ENCODE measurements at regions not wholly inside any gene's neighbourhood (a gene's known extent, or its start where the extent isn't known, plus 50 kb on each side); places are given as distances from the start of the nearest gene placed in this dataset.
A peak's percentile ranks its signal among the peaks of the same experiment; 100 is the strongest.
"Not testable (repeated sequence)": the region's sequence is repeated elsewhere in the genome, so short reads cannot be mapped to it uniquely, and the experiment has no call there.

DNA sequence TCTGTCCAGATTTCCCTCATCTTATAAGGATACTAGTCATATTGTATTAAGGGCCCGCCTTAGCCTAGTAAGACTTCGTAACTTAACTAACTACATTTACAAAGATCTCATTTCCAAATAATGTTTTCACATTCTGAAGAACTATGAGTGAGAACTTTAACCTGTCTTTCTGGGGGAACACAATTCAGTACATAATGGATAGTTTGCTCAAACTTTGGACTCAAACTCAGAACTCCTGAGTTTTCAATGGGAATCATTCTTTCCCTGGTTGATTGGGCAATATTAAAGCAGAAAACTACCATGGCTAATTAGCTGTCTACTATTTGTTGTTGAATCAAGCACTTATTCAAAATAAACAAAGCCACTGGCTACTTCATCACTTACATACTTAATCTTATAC lies 522.9 kb downstream of the REEP3 start:
- no peak for ATAC-seq (replicated peaks in 6 of 8)
- Histone ChIP-seq H3K27ac (no peak overlapping the region), H3K4me3 (no peak overlapping the region), H3K4me1 (replicated peaks in 1 of 2) (no peaks in the 10 kb centered on the region)
- WGBS, 10 experiments, result 60 to 100% (median 90%) methylated on average over 1 to 2 of the region's 2 CpGs; no CpG with 5 or more reads in 3 of the 10 experiments
- in situ Hi-C loops (cut with MboI; ENCODE audit: low pct_unique_long_range_greater_than_20kb in 2 of 9, low sequenced_read_pairs in 9 of 9, unreplicated experiment in 9 of 9), result no loop called here

DNA sequence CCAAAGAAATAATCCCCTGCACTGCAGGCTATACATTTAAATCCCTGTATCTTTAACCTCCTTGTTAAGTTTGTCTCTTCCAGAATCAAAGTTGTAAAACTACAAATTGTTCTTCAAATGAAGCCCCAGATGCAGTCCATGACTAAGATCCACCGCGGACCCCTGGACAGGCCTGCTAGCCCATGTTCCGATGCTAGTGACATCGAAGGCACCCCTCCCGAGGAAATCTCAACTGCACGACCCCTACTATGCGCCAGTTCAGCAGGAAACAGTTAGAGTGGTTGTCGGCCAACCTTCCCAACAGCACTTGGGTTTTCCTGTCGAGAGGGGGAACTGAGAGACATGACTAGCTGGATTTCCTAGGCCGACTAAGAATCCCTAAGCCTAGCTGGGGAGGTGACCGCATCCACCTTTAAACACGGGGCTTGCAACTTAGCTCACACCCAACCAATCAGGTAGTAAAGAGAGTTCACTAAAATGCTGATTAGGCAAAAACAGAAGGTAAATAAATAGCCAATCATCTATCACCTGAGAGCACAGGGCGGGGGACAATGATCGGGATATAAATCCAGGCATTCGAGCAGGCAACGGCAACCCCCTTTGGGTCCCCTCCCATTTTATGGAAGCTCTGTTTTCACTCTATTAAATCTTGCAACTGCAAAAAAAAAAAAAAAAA lies 523.9 kb downstream of the REEP3 start:
- H3K27ac ChIP-seq; ATAC-seq (replicated peaks in 6 of 8); in situ Hi-C loops (cut with MboI; ENCODE audit: low pct_unique_long_range_greater_than_20kb in 2 of 9, low sequenced_read_pairs in 9 of 9, unreplicated experiment in 9 of 9); H3K4me3 ChIP-seq; H3K4me1 ChIP-seq (replicated peaks in 1 of 2): not testable (repeated sequence)
- WGBS, 10 experiments, result 21 to 100% (median 75%) methylated on average over 2 to 12 of the region's 16 CpGs; no CpG with 5 or more reads in 1 of the 10 experiments

DNA sequence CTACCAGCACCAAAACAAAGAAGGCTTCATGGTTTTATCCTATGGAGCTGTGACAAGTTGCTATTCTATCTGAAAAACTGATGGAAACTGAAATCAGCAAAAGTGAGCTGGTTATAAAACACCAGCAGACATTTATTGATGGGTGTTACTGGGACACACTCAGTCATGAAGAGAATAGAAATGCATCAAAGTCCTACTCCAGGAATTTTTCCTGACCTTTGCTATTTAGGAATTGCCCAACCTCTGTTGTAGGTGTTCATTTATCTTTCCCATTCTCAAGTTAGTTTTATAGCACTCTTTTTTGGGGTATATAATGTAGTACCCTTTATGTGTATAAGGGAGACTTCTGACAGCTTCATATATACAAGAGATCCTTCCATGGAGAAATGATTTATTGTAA lies 533.2 kb downstream of the REEP3 start:
- Histone ChIP-seq H3K4me3 (no peak overlapping the region), H3K4me1 (replicated peaks in 1 of 2) (no peaks in the 10 kb centered on the region), H3K27ac (no peak overlapping the region)
- ATAC-seq (replicated peaks in 6 of 8), result no peak
- in situ Hi-C loops (cut with MboI; ENCODE audit: low pct_unique_long_range_greater_than_20kb in 2 of 9, low sequenced_read_pairs in 9 of 9, unreplicated experiment in 9 of 9), result no loop called here

DNA sequence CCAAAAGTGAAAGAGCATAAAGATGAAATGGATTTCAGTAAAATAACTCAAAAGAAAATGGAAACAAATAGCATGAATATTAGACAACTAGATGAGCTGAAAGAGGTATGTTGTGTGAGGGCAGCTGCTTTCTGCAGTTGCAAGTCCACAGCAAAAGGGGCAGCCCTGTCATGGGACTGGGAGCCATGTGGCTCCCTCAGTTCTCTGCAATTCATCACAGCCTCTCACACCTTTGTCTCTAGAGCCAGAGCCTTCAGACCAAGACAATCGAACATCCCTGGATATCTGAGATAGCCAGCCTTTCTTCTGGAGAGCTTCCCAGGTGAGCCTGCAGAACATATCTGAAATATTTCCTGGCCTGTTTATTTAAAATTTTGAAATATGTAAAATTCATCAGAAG lies 538.7 kb downstream of the REEP3 start:
- H3K4me1 ChIP-seq (replicated peaks in 1 of 2), result no peaks in the 10 kb centered on the region
- H3K4me3 ChIP-seq, result no peak overlapping the region
- H3K27ac ChIP-seq, result no peak overlapping the region
- 0 to 100% (median 60%) methylated on average over 1 of the region's 1 CpG; no CpG with 5 or more reads in 4 of the 10 experiments for WGBS, 10 experiments
- in situ Hi-C loops (cut with MboI; ENCODE audit: low pct_unique_long_range_greater_than_20kb in 2 of 9, low sequenced_read_pairs in 9 of 9, unreplicated experiment in 9 of 9), result no loop called here
- ATAC-seq (replicated peaks in 6 of 8), result no peak

DNA sequence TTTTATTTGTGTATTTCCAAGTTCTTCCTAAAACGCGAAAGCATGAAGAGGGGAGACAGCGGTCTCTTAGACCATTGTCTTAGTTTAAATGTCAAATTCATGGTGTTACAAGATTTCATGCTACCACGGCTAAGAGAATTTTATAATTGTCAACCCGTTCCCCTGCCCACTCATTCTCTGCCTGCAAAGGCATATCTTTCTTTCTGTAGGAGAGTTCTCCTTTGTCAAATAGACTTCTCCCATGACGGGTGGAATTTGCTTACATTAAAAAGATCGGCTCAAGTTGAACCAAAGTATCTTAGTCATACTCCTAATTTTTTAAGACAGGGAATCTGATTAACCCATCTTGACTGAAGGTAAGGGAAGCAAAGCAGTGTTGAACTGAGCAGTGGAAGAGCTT lies 539.2 kb downstream of the REEP3 start:
- no peak overlapping the region for H3K27ac ChIP-seq
- WGBS, 10 experiments, result 36 to 100% (median 89%) methylated on average over 2 to 7 of the region's 7 CpGs

DNA sequence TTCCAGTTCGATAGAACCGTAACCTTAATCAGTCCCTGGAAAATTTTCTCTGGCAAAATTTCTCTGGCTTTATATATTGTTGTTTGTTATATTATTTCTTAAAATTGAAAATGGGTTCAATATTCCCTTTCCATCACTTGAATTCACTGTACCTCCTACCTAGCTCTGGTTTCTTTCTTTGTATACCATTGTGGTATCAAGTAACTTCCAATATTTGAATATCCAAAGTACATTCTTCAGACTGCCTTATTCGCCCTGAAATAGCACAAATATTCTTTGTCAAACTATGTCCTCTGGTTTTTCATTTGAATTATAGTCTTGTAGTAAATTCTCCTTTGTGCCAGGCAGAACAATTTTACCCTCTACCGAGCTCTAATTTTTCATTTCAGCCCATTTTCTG lies 541.6 kb downstream of the REEP3 start:
- Histone ChIP-seq H3K27ac (no peak overlapping the region), H3K4me3 (no peak overlapping the region), H3K4me1 (replicated peaks in 1 of 2) (no peaks in the 10 kb centered on the region)
- in situ Hi-C loops (cut with MboI; ENCODE audit: low pct_unique_long_range_greater_than_20kb in 2 of 9, low sequenced_read_pairs in 9 of 9, unreplicated experiment in 9 of 9), result no loop called here
- WGBS, 10 experiments, result 0 to 70% (median 51%) methylated on average over 2 to 4 of the region's 4 CpGs
- ATAC-seq (replicated peaks in 6 of 8), result no peak

More for the DNA sequence above, 539.2 kb downstream of the REEP3 start:
- H3K4me1 ChIP-seq (replicated peaks in 1 of 2), result no peaks in the 10 kb centered on the region
- no peak for ATAC-seq (replicated peaks in 6 of 8)
- H3K4me3 ChIP-seq, result no peak overlapping the region
- in situ Hi-C loops (cut with MboI; ENCODE audit: low pct_unique_long_range_greater_than_20kb in 2 of 9, low sequenced_read_pairs in 9 of 9, unreplicated experiment in 9 of 9), result no loop called here

DNA sequence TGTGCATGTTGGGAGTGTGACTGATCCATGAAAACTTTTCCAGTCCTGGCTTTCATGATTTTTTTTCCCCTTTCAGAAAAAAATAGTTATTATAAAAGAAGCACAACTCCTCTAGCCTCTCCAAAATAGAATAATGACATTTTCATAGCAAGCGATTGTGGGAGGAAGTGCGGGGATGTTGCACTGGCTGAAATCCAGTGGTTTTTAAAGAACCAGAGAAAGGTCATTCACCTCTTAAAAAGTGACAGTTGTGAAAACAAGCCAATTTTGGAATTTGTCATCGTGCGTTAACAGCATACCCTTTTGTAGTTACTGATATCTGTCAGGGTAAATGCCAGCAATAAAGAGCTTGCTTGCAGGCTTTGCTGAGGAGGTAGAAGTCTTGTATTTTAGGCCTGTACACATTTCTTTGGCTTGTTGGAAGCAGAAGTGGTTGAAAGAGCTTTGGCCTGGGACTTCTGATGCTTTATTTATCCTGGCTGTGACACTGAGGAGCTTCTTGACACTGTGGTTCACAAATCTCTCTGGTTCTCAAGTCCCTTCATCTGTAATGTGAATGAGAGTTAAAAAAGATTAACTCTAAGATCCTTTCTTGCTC lies 545.9 kb downstream of the REEP3 start:
- in situ Hi-C loops (cut with MboI; ENCODE audit: low pct_unique_long_range_greater_than_20kb in 2 of 9, low sequenced_read_pairs in 9 of 9, unreplicated experiment in 9 of 9), result no loop called here
- Histone ChIP-seq H3K27ac (no peak overlapping the region), H3K4me3 (no peak overlapping the region), H3K4me1 (replicated peaks in 1 of 2) (no peaks in the 10 kb centered on the region)
- WGBS, 10 experiments, result 17 to 100% (median 89%) methylated on average over 1 to 4 of the region's 4 CpGs
- no peak for ATAC-seq (replicated peaks in 6 of 8)

DNA sequence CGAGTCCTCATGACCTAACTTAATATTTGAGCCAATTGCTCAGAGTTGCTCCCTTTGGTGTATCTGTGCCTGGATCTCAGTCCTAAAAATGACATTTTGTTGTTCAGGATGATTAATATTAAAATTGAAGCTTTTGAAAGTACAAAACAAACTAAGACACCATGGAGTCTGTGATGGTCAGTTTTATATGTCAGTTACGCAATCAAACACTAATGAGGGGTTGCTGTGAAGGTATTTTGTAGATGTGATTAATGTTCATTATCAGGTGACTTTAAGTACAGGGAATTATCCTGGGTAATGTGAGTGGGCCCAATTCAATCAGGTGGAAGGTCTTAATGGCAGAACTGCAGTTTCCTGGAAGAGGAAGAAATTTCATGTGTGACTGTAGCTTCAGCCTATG lies 546.7 kb downstream of the REEP3 start:
- H3K27ac ChIP-seq, result no peak overlapping the region

DNA sequence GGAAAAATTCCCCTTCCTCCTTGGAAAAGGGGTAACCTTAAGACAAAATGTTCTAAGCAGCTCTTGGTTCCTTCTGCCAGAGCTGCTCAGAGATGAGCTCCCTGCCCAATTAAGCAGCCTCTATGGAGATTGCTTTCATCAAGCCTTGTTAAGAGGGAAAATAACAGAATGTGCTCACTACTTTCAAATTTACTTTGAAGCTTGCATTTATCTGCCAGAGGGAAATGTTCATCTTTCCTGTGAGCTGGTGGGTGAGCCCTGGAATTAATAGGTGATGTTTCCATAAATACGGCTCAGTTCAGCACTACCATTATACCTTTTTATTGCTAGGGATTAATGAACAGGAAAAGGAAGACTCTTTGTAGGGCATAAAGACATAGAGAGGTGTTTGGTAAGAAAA lies 549.0 kb downstream of the REEP3 start:
- no peak overlapping the region for H3K4me3 ChIP-seq
- WGBS, 10 experiments, result 43 to 100% (median 92%) methylated on average over 1 of the region's 1 CpG; no CpG with 5 or more reads in 4 of the 10 experiments
- H3K4me1 ChIP-seq (replicated peaks in 1 of 2), result no peaks in the 10 kb centered on the region
- ATAC-seq (replicated peaks in 6 of 8), result no peak
- no peak overlapping the region for H3K27ac ChIP-seq
- in situ Hi-C loops (cut with MboI; ENCODE audit: low pct_unique_long_range_greater_than_20kb in 2 of 9, low sequenced_read_pairs in 9 of 9, unreplicated experiment in 9 of 9), result no loop called here

More for the DNA sequence above, 546.7 kb downstream of the REEP3 start:
- WGBS, 10 experiments, result 17 to 100% (median 83%) methylated on average over 1 to 2 of the region's 2 CpGs; no CpG with 5 or more reads in 2 of the 10 experiments
- Histone ChIP-seq H3K4me3 (no peak overlapping the region), H3K4me1 (replicated peaks in 1 of 2) (no peaks in the 10 kb centered on the region)
- in situ Hi-C loops (cut with MboI; ENCODE audit: low pct_unique_long_range_greater_than_20kb in 2 of 9, low sequenced_read_pairs in 9 of 9, unreplicated experiment in 9 of 9), result no loop called here
- ATAC-seq (replicated peaks in 6 of 8), result no peak

DNA sequence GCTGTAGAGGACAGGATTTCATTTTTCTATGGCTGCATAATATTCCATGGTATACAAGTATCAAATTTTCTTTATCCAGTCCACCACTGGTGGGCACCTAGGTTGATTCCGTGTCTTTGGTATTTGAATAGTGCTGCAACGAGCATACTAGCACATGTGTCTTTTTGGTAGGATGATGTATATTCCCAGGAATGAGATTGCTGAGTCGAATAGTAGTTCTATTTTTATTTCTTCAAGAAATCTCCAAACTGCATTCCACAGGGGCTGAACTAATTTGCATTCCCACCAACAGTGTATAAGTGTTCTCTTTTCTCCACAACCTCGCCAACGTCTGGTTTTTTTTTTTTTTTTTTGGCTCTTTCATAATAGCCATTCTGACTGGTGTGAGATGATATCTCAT lies 550.0 kb downstream of the REEP3 start:
- ATAC-seq (replicated peaks in 6 of 8), result peak in 2 of 8 experiments; percentile 32 to 41
- 0 to 94% (median 40%) methylated on average over 1 to 5 of the region's 5 CpGs; no CpG with 5 or more reads in 1 of the 10 experiments for WGBS, 10 experiments
- no peak overlapping the region for H3K4me3 ChIP-seq
- in situ Hi-C loops (cut with MboI; ENCODE audit: low pct_unique_long_range_greater_than_20kb in 2 of 9, low sequenced_read_pairs in 9 of 9, unreplicated experiment in 9 of 9), result no loop called here
- H3K27ac ChIP-seq, result no peak overlapping the region
- H3K4me1 ChIP-seq (replicated peaks in 1 of 2), result no peaks in the 10 kb centered on the region

DNA sequence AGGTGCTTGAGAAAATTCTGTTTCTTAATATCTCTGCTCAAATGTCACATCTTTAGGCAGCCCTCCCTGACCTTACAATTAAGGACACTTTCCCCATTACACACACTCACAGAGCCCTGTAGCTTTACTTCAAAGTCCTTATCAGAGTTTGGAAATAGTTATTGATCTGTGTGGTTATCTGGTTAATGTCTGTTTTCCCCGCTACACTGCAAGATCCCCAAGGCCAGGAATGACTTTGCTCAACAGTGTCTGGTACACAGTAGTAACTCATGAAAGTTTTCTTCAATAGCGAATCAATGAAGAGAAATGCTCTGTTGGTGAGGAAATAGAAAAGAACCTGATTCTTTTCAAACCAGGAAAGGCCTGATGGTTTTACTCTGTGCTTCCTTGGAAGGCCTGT lies 554.4 kb downstream of the REEP3 start:
- no peak overlapping the region for H3K27ac ChIP-seq
- H3K4me3 ChIP-seq, result no peak overlapping the region
- 8 to 100% (median 86%) methylated on average over 1 to 2 of the region's 2 CpGs; no CpG with 5 or more reads in 3 of the 10 experiments for WGBS, 10 experiments
- peaks cover 0 to 3% of the 10 kb centered on the region in 2 donors for H3K4me1 ChIP-seq (replicated peaks in 1 of 2)
- no peak for ATAC-seq (replicated peaks in 6 of 8)
- in situ Hi-C loops (cut with MboI; ENCODE audit: low pct_unique_long_range_greater_than_20kb in 2 of 9, low sequenced_read_pairs in 9 of 9, unreplicated experiment in 9 of 9), result no loop called here

DNA sequence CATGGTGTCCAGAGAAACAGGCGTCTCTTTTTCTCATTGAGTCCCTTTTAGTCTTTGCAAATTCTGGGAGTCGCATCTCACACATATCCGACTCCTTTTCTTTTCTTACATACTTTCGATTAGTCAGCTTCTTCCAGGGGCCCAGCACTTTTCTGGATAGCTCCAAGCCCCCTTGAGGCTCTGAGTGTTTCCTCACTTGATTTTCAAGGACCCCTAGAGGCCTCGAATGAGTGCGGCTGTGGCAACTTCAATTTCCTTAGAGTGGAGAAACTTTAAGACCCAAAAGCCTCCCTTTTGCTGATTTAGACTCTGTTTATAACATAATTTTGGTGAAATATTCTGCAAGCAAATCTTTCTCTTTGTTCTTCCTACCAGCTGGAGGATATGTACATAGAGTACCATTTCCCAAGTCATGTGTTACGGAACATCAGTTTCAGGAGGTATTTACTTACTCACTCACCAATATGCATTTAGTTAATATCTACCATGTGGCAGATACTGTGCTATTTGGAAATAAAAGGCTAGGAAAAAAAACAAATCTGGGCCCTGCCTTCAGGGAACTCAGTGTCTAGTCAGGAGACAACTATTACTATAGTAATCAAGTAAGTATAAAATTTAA lies 555.2 kb downstream of the REEP3 start:
- no peak for ATAC-seq (replicated peaks in 6 of 8)
- H3K4me1 ChIP-seq (replicated peaks in 1 of 2), result peaks cover 0 to 3% of the 10 kb centered on the region in 2 donors
- no peak overlapping the region for H3K4me3 ChIP-seq
- 45 to 86% (median 72%) methylated on average over 2 to 7 of the region's 7 CpGs; no CpG with 5 or more reads in 2 of the 10 experiments for WGBS, 10 experiments
- no peak overlapping the region for H3K27ac ChIP-seq
- in situ Hi-C loops (cut with MboI; ENCODE audit: low pct_unique_long_range_greater_than_20kb in 2 of 9, low sequenced_read_pairs in 9 of 9, unreplicated experiment in 9 of 9), result no loop called here

DNA sequence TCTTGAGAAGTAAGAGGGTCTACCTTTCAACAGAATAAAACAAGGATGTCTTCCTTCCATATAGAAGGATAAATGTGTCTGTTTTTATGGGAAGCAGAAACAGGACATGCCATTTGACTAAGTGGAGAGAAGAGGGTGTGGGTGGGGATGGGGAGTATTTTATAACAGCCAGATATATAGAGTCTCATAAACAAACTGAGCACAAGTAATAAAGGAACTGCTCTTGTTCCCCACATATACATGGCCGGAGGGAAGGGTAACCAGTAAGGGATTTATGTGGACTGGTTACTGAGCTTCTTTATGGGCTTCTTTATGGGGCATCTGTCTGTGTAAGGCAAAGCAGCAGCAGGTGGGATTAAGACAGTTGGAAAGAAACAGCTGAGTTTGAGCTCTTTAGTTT lies 558.1 kb downstream of the REEP3 start:
- no peak overlapping the region for H3K27ac ChIP-seq
- no peak overlapping the region for H3K4me3 ChIP-seq
- in situ Hi-C loops (cut with MboI; ENCODE audit: low pct_unique_long_range_greater_than_20kb in 2 of 9, low sequenced_read_pairs in 9 of 9, unreplicated experiment in 9 of 9), result no loop called here
- H3K4me1 ChIP-seq (replicated peaks in 1 of 2), result peaks cover 0 to 3% of the 10 kb centered on the region in 2 donors
- 0 to 100% (median 75%) methylated on average over 1 of the region's 1 CpG; no CpG with 5 or more reads in 3 of the 10 experiments for WGBS, 10 experiments
- no peak for ATAC-seq (replicated peaks in 6 of 8)

All from motor neuron (in vitro differentiated cells).